ENCODE measurements at regions not wholly inside any gene's neighbourhood (a gene's known extent, or its start where the extent isn't known, plus 50 kb on each side); places are given as distances from the start of the nearest gene placed in this dataset.

DNA sequence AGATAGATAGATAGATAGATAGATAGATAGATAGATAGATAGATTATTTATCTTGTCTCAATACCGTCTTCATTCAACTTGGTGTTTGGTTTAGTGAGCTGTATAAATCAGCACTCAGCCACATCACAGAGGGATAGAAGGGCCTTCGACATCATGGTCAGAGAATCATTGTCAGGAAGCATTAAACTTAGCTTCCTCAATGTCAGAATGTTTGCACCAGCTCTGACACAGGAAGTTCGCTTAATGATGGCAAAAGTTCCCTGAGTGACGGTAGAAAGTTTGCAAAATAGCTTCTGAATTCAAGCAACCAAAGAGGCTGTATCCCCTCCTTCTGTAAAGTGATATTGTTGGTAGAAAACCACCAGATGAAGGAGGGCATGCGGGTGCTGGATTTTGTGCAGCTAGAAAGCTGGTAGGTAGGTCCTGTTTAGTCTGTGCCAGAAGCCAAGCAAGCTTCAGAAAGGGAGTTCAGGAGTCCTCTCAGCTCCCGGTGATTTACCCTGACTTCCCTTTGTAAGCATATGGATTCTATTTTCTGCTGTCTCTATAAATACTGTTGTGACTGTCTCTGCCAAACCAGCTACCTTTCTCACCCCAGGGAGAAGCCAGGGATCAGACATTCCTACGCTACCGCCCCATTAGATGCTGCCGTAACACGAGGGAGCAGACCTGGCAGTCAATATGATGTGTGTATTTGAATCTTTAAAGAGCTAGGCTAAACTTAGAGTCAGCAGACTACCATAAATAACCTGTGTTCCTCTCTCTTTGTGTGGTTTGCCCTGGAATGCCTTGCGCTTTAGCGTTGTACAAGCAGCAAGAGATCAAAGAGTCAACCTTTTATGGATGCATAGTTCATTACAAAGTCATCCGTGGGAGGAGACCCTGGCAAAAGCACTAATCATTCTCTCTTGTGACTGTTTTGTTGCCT is 200.5 kb upstream of the KIAA1217 start:
- DNase-seq (ENCODE audit: low read depth in 1 of 2, low spot score in 1 of 2): no peak

DNA sequence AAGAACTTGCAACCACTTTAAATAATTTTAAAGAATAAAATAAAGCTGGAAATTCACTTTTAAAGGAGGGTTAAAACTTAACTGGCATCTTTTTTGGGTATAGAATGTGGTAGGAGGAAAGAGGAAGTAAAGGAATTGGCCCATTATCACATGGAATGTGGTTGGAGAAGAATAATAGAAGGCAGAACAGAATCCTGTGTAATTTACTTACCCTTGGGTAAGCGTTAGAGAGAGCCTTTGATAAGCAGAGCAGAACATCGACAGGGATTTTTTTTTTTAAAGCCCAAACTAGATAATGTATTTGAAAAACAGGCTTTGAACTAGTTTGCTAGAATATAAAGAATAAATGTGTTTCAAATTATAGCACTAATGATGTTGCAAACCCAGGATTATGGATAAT is 199.8 kb upstream of the KIAA1217 start:
- DNase-seq (ENCODE audit: low read depth in 1 of 2, low spot score in 1 of 2): no peak

DNA sequence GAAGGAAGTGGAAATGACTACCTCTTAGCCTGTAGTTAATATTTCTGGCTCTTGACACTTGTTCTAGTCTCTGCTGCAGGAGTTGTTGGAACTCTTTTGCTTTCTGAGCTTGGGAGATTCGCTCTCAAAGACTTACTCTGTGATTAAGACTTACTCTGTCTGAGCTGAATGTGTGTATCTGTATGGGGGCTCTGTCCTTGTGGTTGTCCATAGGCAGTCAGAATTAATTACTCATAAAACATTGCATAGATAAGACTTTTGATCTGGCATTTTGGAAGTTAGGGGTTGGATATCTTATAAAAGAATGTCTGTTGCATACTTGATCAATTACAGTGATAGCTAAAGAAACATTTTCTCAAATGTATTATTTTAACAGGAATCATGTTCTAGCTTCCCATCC is 199.2 kb upstream of the KIAA1217 start:
- DNase-seq (ENCODE audit: low read depth in 1 of 2, low spot score in 1 of 2): no peak

DNA sequence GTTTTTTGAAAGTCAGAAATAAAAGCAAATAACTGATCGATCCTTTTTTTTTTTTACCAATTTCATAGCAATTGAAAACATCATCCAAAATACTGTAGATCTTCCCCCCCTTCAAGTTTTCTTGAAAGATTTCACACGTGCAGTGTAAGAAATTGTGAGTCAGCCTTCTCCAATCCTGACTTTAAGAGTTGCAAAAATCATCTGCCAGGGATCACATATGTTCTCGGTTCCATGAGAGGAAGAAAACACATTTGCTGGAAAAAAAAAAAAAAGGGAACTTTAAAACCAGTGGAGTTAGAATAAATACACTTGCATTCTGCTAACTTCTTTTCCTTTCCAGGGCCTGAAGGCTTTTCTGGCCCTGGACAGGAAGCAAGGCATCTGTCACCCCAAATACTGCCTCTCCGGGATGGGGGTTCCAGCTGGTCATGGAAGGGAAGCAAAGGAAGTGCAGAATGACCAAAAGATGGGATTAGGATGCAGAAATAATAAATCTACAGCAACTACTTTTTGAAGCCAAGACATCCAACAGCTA is 198.4 kb upstream of the KIAA1217 start:
- no peak for DNase-seq (ENCODE audit: low read depth in 1 of 2, low spot score in 1 of 2)

DNA sequence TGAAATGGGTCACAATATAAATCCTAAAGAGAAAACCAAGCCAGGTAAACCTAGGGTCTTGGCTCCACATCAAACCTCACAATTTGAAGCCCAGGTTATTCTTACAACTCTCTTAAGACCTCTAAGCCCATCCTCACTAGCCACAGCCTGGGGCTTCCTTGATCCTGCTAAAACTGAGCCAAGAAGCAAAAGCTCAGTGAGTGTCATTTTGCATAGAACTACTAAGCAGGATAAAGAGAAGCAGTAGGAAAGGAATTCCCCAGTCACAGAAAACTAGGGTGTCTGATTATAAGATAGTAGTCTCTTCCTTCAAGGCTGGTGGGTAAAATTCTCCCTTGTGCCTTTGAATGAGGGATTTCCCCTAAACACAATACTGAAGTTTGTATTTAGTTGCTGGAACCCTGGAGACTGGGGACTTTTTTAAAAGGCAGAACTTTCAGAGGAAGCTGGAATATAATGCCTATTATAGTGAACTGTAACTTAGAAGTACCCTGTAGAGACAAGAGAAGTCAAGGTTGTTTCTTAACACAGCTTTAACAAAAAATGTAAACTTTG is 196.6 kb upstream of the KIAA1217 start:
- DNase-seq (ENCODE audit: low read depth in 1 of 2, low spot score in 1 of 2): no peak

DNA sequence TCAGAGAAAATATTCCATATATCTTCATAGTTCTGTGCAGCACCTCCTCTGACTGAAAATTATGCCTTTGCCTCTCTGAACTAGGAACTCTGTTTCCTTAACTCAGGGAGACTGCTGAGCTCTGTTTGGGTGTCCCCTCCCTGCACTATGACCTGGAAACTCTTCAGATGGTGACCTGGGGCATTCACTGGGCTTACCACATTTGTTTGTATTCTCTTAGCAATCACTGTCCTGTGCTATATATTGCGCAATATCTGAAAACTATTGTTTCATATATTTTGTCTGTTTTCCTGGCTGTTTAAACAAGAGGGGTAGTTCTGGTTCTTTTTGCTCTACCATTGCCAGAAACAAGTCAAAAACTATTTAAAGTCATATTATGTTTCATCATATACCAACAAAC is 181.8 kb upstream of the KIAA1217 start:
- DNase-seq (ENCODE audit: low read depth in 1 of 2, low spot score in 1 of 2): no peak

DNA sequence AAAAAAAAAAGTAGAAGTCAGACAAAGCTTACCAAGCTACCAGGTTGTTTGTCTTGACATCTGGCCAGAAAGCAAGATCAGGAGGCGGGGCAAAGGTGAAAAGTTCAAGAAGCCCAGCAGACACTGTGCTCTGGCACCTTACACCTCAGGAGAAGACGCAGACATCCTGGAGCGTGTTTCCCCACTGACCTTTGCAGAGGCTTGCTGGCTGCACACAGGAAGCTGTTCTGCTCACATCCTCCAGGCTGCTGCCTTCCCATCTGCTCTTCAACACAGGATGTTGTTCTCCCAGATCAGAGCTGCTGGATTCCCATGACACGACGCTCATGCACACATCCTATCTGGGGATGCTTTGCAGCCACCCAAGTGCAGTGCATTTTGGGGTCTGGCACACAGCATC is 174.4 kb upstream of the KIAA1217 start:
- DNase-seq (ENCODE audit: low read depth in 1 of 2, low spot score in 1 of 2): no peak

DNA sequence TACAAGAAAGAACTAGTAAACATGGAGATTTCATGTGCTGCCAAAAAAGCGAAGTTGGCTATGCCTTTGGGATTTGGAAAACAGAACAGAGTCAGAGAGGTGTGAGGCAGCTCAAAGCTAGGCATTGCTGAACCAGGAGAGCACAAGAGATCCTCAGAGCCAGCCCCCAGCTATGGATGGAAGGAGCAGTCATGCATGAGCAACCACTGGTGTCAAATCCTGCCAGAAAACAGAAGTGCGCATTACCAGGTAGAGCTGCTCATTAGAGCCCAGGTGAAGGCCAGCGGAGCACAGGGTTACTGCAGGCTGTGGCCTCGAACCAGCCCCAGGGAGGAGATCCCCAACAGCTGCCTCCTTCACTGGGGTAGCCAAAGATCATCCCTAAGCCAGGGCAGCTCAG is 173.2 kb upstream of the KIAA1217 start:
- no peak for DNase-seq (ENCODE audit: low read depth in 1 of 2, low spot score in 1 of 2)

DNA sequence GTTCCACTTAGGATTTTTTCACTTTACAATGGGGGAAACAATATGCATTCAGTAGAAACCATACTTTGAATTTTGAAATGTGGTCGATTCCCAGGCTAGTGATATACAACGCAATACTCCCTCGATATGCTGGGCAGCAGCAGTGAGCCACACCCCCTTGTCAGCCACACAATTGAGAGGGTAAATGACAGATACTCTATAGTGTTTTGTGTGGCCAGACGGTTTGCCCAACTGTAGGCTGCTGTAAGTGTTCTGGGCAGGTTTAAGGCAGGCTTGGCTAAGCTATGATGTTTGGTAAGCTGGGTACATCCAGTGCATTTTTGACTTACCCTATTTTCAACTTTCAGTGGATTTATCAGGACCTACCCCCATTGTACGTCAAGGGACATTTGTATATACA is 169.6 kb upstream of the KIAA1217 start:
- no peak for DNase-seq (ENCODE audit: low read depth in 1 of 2, low spot score in 1 of 2)

DNA sequence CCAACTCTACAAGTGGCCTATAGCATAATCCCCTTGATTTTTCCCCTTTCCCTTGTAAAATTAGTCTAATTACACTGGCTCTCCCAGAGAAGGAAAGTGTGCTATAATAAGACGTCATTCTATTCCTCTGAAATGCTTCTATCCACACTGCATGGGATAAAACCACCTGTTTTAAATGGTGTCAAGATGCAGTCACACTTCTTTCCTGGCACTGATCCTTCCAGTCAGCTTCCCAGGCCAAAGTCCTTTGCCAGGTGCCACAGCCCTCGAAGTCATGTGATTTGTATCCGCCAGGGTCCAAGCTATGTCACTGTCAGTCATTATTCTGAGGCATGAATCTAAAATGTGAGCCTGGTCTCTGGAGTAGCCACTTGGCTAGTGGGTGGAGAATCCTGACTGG is 169.0 kb upstream of the KIAA1217 start:
- no peak for DNase-seq (ENCODE audit: low read depth in 1 of 2, low spot score in 1 of 2)

DNA sequence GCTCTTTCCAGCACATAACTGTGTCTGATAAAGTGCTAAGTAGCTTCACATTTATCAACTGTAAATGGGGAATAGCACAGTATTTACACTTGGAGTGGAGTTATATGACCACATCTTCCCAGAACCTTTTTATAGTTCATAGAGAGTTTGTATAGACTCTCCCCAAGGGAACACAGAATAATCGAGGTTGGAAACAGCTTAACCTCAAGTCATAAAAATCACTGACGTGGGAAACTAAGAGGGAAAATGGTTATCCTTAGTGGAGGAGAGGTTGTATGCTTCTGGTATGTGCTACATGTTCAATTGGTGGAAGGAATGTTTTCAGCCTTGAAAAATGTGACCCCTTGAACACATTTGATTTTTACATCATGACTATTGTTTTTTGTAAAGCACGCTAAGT is 167.9 kb upstream of the KIAA1217 start:
- no peak for DNase-seq (ENCODE audit: low read depth in 1 of 2, low spot score in 1 of 2)

DNA sequence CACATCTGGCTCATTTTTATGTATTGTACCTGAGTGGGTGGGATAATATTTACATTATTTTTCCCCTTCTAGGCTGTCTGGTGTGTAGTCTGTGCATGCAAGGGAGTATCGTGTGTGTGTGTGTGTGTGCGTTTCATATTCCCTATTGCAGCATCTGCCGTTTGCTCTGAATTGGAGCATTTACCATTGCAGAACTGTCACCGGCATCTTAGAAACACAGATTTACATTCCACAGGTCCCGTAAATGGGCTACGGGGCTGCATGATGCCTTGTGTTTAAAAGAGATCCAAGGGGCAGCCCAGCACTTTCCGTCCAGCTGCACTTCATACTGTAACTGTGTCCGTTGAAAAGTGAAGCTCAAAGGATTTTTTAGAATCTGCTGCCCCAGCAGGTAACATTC is 167.1 kb upstream of the KIAA1217 start:
- DNase-seq (ENCODE audit: low read depth in 1 of 2, low spot score in 1 of 2): no peak

DNA sequence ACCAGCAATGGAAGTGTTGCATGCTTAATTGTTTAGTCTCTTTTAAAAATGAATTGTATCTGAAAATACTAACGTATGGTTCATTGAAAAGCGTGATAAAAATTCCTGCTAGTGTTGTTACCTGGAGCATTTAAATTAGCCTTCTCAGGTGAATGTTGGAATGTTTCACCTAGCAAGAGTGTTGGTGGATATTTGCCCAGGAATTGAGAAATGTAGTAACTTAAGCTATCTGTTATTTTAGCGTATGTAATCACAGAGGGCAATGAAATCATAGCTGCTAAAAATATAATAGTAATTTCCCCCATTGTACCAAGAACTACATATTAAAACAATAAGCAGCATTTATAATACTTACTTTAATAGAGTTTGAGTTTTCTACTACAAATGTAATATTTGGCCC is 166.1 kb upstream of the KIAA1217 start:
- no peak for DNase-seq (ENCODE audit: low read depth in 1 of 2, low spot score in 1 of 2)

DNA sequence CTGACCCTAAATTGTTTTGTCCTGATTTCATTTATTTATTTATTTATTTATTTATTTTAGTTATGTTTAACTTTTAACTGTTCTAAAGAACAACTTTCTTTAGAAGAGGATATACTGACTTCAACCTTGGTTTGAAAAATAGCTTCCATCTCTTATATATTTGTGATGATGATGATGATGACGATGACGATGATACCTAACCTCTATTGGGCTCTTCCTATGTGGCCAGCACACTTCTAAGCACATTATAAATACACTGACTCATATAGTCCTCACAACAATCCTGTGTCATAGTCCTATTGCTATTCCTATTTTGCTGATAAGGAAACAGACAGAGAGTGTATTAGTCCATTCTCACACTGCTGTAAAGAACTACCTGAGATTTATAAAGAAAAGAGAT is 162.9 kb upstream of the KIAA1217 start:
- DNase-seq (ENCODE audit: low read depth in 1 of 2, low spot score in 1 of 2): no peak

DNA sequence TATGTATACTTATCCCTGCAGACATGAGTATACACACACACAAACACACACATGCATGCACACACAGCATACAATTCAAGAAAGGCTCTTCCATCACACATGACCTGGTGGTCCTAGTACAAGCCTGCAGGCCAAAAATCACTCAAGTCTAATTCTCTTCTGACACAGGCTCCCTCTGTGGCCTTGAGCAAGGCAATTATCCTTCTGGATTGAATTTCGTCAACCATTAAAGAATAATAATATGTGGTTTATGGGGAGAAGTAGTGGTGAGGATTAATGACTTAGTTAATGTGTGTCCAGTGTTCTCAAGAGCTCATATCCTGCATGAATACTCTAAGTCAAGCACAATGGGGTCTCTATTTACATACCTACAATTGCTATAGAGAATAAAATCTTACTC is 161.8 kb upstream of the KIAA1217 start:
- DNase-seq (ENCODE audit: low read depth in 1 of 2, low spot score in 1 of 2): no peak

DNA sequence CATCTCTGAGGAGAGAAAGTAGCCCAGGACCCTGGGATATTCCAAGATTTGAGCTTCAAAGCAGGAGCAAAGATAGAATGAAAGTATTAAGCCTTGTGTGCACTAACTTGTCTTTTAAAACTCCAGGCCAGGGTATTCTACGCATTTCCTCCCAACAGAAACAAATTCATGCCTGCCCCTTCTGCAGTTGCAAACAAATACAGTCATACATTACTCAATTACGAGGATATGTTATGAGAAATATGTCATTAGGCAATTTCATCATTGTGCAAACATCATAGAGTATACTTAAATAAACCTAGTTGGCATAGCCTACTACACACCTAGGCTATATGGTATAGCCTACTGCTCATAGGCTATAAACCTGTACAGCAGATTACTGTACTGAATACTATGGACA is 154.5 kb upstream of the KIAA1217 start:
- DNase-seq (ENCODE audit: low read depth in 1 of 2, low spot score in 1 of 2): no peak

DNA sequence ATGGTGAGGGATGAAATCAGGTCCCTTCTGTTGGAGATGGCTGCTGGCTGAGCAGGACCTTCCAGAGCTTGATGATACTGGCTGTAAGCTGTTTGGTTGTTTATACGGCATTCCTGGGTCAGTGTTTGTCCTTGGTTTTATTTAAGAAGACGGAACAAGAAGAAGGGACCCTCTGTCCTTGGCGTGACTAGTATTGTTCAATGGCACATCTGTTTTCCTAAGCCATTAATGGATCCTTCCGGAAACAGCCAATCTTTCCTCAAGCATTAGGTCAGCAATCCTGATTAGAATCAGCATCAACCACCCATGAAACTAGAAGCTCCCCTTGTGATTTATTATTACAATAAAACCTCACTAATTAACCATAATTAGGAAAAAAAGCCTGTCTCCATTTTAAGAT is 128.7 kb upstream of the KIAA1217 start:
- DNase-seq (ENCODE audit: low read depth in 1 of 2, low spot score in 1 of 2): no peak

DNA sequence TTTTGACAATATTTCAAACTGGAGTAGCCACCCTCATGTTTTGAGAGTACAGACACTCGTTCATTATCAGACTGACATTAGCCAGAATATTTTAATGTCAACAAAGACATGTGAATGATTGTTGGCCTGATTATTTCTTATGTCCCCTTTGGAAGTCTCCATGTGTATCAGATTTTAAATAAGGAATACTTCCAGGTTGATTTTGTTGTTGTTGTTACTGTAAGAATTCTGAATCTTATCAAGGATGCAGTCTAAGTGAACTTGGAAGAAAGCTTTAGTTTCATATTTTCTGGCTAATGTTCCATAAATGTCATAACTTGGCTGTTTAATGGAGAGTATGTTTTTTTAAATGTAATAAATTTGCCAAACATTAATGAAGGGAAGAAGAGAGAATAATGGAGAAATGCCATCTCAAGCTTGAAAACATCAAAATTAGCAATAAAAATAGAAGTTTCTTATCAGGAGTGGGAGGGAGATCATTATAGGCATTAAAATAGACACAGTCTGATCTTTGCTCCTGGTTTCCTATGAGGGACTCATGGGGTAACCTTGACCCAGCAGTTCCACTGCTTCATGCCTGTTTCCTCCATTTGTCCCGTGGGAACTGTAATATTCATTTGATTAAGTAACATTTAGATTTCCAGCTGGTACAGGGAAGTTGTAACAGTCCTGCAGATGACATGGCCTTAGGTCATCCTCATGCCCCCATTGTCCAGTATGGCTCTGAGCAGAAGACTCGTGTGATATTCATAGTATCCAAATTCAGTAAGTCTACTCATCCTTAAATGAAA is 122.4 kb upstream of the KIAA1217 start:
- DNase-seq (ENCODE audit: low read depth in 1 of 2, low spot score in 1 of 2): no peak

DNA sequence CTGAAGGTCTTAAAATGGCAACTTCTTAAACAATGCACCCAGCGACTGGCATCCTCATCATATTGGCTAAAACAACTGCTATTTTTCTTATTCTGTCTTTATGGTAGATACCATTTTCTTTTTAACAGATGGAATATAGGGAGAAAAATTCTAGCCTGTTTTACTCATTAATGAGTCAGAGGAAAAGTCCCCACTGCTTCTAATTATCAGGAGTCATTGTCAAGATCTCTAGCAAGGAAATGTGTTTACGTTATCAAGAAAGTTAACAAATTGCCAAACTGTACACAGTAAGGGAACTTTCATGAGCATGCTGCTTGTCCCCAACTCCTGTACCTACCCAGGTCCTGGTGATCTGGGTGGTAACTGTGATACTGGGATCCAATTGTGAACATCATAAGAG is 117.7 kb upstream of the KIAA1217 start:
- DNase-seq (ENCODE audit: low read depth in 1 of 2, low spot score in 1 of 2): no peak

DNA sequence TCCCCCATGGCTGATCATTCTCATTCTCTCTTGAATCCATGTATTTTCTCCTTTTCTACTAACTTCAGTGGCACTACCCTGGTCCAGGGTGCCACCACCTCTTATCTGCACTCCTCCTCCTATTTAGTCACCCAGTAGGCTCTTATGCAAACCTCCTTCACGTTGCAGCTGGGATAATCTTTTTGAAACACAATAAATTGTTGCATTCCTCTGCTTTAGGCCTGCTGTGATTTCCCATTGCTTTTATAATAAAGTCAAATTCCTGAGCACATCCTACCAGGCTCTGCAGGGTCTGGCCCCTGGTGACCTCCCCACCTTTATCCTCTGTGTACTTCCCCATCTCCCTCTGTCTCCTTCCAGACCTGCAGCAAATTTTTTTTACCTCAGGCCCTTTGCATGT is 112.7 kb upstream of the KIAA1217 start:
- DNase-seq (ENCODE audit: low read depth in 1 of 2, low spot score in 1 of 2): no peak

DNA sequence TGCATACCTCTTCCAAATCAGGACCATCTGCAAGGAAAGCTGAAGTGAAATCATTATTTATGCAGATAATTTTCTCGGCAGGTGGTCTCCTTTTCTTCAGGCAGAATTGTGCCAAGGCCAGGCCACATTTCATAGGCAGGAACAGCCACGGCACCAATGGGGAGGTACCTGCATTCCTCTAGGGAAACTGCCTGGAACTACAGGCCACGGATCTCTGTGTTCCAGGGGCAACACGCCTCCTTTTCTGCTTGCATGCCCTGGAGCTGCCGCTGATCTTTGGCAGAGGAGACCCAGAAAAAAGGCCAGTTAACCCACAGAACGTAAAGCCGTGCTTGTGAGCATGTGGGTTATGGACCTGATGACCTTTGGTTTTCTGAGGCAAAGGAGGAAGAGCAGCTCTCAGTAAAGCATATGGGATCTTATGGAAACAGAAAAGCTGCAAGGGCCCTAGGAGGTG is 111.2 kb upstream of the KIAA1217 start:
- no peak for DNase-seq (ENCODE audit: low read depth in 1 of 2, low spot score in 1 of 2)

DNA sequence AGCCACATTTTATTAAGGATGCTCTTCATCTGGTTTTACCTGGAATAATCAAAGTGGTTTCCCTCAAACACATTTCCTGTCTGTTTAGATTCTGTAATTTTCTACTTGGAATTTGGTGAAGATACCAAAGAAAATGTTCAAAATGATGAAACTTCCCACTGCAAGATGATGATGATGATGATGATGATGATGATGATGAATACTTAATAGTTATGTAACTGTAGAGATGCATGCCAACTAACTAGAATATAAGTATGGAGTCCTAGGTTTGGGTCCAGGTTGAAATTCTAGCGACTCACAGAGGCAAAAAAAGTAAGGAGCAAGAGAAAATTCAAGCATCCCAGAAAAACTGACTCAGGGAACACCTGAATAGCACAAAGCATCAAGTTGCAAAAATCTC is 104.0 kb upstream of the KIAA1217 start:
- DNase-seq (ENCODE audit: low read depth in 1 of 2, low spot score in 1 of 2): no peak

All from stimulated activated CD4-positive, alpha-beta T cell treated with anti-CD3 and anti-CD28 coated beads, Interleukin-15, amount 100 ng/mL, for 1 hour (primary cell).